Fibroblast of mammary gland (primary cell): ENCODE measurements at regions not wholly inside any gene's neighbourhood (a gene's known extent, or its start where the extent isn't known, plus 50 kb on each side); places are given as distances from the start of the nearest gene placed in this dataset.

Source experiments
- DNase-seq: peaks from one replicate; pipeline ENCODE4 v3.0.0-alpha.2; 2010; ENCODE audit warnings: low read depth
- H3K4me3 ChIP-seq: 2 replicates; pipeline ENCODE4 v1.5.1; 2011; ENCODE audit warnings: low read depth, mild to moderate bottlenecking, low read length, moderate library complexity; ENCODE audit not compliant: control insufficient read depth
- CTCF ChIP-seq: conservative IDR thresholded peaks from 2 replicates; pipeline ENCODE4 v1.5.1; 2011; ENCODE audit warnings: low read depth, low read length, inconsistent platforms; ENCODE audit not compliant: control insufficient read depth, insufficient read depth

- H3K4me3 ChIP-seq = no peak overlapping the region
- no peak for TF ChIP-seq CTCF
- no peak for DNase-seq
Measured at GRCh38 chr3:146813496-146813895, 208.3 kb upstream of the PLSCR5 start.

GRCh38 chr3:146803745-146804144 lies 198.6 kb upstream of the PLSCR5 start:
- H3K4me3 ChIP-seq = no peak overlapping the region
- TF ChIP-seq CTCF = no peak
- peak; percentile 87 for DNase-seq

- H3K4me3 ChIP-seq = no peak overlapping the region
- TF ChIP-seq CTCF = no peak
- no peak for DNase-seq
Measured at GRCh38 chr3:146801492-146801891, 196.3 kb upstream of the PLSCR5 start.

GRCh38 chr3:146800484-146800883 lies 195.3 kb upstream of the PLSCR5 start:
- no peak for DNase-seq
- H3K4me3 ChIP-seq = no peak overlapping the region
- TF ChIP-seq CTCF = no peak

GRCh38 chr3:146796078-146796477 lies 190.9 kb upstream of the PLSCR5 start:
- DNase-seq = no peak
- no peak for TF ChIP-seq CTCF
- no peak overlapping the region for H3K4me3 ChIP-seq

GRCh38 chr3:146783446-146783845 lies 178.3 kb upstream of the PLSCR5 start:
- DNase-seq = peak; percentile 9
- no peak for TF ChIP-seq CTCF
- H3K4me3 ChIP-seq = no peak overlapping the region

- peak; percentile 12 for DNase-seq
- TF ChIP-seq CTCF = no peak
Measured at GRCh38 chr3:146781606-146782005, 176.5 kb upstream of the PLSCR5 start.

More at GRCh38 chr3:146781606-146782005, 176.5 kb upstream of the PLSCR5 start:
- H3K4me3 ChIP-seq = no peak overlapping the region
